Amygdala (tissue), 56 donors: ENCODE measurements at regions not wholly inside any gene's neighbourhood (a gene's known extent, or its start where the extent isn't known, plus 50 kb on each side); places are given as distances from the start of the nearest gene placed in this dataset.
A peak's percentile ranks its signal among the peaks of the same experiment; 100 is the strongest.
"Not testable (repeated sequence)": the region's sequence is repeated elsewhere in the genome, so short reads cannot be mapped to it uniquely, and the experiment has no call there.

Experiments used
- DNase-seq, 56 donors: peaks; one replicate each; lab custom pipeline; 2025; lab: John Stamatoyannopoulos, UW

DNA sequence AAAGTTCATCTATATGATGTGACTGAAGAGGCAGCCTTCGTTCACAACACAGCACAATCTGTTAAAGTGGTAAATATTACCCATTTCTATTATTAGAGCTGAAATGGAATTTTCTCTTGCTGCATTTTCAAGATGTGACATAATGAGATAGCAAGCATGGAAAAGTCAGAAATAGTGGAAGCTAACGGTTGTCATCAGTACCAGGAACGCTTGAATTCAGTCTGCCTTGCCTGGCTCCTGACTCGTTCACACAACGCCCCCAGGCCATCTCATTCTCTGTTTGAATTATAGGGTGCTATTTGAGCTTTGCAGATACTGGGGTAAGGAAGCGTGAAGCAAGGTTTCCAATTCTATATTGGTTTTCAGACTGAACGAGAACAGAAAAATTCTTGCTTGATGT, 116.5 kb upstream of the MAP3K7 start:
- DNase-seq, result peak in 6 of 56 donors; percentile 1 to 10 (median 4)

DNA sequence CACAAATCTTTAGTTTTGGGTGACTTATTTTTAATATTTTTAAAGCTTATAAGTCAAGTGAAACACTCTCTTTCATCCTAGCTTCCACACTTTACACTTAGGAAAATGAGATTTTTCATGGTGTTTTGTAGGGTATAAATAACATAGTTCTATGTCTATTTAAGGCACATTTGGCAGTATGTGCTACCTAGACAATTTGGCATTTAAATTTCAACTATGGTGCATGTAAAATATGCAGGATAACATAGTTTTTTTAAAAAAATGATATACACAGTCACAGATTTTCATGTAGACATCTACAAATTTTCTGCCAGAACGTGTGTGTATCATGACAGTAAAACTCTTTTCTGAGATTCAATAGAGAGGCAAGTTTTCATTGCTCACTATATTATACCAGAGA, 115.1 kb upstream of the MAP3K7 start:
- DNase-seq, result no peak

- DNase-seq, result no peak
Measured at GRCh38 chr6:90701146-90701781, 114.4 kb upstream of the MAP3K7 start.

- DNase-seq, result no peak
Measured at GRCh38 chr6:90695316-90695715, 108.4 kb upstream of the MAP3K7 start.

- DNase-seq, result no peak
Measured at GRCh38 chr6:90694802-90695201, 107.9 kb upstream of the MAP3K7 start.

- DNase-seq, result no peak
Measured at GRCh38 chr6:90691823-90692222, 105.0 kb upstream of the MAP3K7 start.

- DNase-seq, result no peak
Measured at GRCh38 chr6:90689172-90689571, 102.3 kb upstream of the MAP3K7 start.

DNA sequence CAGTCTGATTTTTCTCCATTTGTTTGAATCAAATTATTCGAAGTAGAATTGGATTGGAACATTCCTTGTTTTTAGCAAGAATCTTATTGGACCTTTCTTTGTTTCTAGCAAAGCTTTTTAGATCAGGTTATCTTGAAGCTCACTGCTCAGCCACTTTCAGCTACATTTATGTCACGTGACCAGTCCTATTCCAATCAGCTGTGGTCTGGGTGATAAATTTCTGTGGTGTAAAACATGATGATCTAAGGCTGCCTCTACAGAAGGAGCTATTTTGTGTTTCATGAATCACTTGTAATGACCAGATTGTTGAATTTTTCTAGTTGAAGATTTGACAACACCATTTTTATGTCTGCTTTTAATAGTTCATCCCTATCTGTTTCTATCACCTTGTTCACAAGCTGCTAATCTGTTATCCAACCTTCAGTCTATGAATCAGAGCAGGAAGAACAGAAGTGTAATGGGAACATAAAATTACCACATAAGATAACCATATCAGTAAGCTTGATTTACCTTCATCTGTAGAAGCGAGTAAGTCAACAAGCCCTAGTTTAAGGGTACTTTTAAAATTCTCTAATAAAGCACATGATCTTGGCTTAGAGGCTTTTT, 101.0 kb upstream of the MAP3K7 start:
- no peak for DNase-seq

DNA sequence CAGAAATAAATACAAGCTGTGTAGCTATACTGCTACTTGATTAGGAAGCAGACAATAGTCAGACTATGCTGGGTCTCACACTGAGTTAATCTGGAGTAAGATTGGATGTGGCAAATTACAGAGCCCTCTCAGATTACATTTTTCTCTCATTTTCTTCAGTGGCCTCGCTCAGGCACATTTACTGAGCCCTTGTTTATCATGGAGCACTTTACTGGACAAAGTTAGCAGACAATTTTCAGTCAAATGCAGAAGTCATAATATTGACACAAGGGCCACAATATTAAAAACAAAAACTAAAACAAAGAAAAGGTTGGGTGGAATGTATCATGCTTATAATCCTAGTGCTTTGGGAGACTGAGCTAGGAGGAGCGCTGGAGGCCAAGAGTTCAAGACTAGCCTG, 95.0 kb upstream of the MAP3K7 start:
- DNase-seq, result no peak

DNA sequence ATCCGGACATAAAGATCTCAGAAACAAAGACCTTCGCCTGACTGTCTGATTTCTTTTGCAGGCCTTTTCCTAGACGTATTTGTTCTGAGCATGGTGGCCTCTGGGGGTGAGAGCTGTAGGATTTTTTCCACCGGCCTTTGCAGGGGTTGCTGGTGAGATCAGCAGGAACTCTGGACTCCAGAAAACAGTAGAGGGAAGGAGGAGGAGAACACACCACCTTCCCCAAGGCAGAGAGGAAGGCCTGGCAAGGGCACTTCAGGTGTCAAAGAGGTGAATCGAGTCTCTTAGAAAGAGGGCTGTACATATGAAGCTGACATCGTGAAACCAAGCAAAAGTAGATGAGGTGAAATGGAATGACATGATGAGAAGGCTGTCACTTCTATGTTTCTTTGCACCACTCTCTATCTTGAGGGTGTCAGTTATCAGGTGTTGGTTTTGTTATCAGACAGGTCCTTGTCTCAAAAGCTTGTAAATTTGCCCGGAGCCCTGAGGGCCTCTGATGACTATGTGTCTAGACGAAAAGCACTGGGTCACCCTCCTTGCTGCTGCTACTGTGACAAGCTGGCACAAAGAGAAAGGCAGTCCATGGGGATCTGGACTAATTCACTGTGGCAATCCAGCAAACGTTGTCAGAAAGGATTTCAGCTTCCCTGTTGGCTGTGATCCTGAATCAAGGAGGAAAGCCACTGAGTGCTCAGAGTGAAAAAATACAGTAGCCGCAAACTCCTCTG, 91.3 kb upstream of the MAP3K7 start:
- DNase-seq, result no peak

DNA sequence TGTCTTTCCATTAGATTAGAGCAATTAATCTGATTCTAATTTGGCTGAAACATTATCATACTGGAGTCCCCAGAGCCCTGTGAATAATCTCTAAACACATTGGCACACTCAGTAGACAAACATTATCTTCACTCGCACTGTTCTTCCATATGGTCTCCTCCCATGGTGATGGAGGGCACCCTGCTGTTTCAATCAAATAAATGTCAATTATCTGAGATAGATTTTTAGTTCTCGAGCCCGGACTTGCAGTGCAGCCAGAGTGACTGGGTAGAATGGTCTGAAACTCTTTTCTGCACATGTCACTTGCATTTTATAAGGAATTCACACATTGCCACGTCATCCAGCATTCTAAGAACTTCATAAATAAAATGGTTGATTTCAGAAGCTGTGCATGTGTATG, 90.6 kb upstream of the MAP3K7 start:
- no peak for DNase-seq

DNA sequence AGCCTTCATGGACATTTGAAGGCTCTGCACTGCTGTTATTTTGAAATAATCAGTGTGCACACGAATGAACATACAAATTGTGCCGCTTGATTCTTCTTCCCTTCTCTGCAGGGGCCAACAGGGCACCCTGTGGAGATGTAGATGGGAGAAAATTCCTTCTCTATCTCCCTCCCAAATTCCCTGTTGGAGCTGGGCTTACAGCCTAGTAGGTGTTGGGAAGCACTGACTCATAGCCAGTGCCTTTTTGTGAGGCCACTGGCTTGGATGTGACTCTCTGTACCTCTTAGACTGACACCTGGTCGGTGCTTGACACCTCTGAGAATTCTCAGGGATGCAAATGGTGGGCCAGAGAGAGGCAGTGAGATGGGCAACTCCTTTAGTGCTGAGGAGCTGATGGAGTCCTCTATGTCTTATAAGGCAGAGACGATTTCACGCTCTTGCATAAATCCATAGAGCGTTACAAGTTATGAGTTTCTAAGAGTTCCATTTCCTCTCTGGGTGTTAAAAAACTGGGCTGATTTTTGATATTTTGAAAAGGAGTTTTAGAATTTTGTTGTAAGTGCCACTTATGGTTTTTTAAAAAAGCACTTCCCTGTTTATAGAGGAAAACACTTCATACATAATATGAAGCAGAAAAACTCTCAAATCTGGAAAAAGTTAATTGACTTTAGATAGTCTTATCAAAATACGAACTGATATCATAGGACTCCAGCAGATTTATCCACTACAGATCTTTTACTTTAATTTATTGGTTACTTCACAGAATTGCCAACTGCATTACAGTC, 89.8 kb upstream of the MAP3K7 start:
- no peak for DNase-seq

DNA sequence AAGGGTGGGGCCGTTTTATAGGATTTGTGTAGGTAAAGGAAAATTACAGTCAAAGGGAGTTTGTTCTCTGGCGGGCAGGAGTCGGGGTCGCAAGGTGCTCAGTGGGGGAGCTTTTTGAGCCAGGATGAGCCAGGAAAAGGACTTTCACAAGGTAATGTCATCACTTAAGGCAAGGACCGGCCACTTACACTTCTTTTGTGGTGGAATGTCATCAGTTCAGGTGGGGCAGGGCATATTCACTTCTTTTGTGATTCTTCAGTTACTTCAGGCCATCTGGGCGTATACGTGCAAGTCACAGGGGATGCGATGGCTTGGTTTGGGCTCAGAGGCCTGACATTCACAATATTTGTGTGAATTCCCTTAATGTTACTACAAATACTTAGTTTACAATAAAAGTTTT, 88.2 kb upstream of the MAP3K7 start:
- not testable (repeated sequence) for DNase-seq

DNA sequence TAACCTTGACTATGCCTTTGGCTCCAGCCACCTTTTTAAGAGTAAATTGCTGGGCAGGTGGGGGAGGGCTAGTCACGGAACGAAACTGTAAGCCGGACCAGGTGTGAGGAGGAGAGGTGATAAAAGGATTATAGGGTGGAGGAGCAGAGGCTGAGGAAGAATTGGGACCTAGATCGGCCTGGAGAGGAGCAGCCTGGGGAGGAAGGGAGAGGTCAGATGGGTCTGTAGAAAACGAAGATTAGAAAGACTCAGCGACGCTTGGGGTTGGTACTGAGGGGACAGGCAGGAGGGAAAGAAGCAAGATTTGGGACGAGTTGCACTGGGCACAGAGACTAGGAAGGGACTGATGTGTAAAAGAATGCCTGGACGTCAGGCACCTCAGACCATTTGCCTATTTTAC, 87.2 kb upstream of the MAP3K7 start:
- not testable (repeated sequence) for DNase-seq

DNA sequence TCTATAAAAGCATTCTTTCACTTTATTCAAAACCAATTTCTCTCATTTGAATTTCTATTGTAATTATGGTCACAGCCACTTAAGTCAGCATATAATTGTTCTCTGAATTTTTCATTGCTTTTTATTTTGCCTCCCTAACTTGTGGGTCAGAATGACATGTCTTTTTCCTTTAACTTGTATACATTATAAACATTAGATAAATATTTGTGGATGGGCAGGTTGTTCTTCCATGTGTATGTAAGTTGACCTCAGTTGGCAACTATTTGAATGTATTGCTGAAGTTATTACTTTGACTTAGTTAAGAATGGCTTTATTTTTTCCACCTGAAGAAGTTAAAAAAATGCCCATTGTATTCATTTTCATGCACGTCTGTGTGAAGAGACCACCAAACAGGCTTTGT, 83.0 kb upstream of the MAP3K7 start:
- DNase-seq, result no peak

- no peak for DNase-seq
Measured at GRCh38 chr6:90669420-90669819, 82.5 kb upstream of the MAP3K7 start.

DNA sequence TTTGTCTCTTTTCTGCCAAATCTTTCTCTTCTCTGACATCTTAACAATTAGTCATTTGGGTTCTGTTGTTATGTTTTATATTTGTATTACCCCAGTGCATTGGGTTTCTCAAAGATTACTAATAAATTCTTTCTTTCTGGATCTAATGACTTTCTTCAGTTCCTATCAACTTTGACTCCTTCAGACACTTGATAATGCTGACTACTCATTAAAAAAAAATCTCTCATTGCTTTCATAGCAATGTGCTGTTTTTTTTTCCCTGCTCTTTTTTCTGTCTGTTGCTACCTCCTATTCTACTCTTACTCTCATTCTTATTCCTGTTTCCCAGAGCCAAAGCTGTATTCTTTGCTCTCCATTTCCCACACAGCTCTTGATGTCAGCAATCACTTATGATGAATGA, 81.3 kb upstream of the MAP3K7 start:
- no peak for DNase-seq

DNA sequence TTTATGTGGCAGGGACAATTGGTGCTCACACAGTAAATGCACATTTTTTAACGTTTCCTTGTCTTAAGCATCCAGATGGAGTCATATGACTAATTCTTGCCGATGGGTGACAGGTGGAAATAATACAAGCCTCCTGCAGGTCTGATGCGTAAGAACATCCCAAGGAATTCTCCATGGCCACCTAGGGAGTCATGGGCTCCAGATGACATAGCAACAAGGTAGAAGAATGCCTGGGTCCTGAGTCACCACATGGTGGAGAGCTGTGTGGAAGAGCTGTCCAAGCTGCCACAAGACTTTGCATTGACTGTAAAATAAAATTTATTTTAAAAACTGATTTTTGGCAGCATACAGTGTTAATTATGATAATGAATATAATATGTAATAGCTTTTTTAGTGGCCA, 77.0 kb upstream of the MAP3K7 start:
- DNase-seq, result no peak

- DNase-seq, result no peak
Measured at GRCh38 chr6:90663106-90663505, 76.2 kb upstream of the MAP3K7 start.

- DNase-seq, result no peak
Measured at GRCh38 chr6:90660931-90661330, 74.1 kb upstream of the MAP3K7 start.

DNA sequence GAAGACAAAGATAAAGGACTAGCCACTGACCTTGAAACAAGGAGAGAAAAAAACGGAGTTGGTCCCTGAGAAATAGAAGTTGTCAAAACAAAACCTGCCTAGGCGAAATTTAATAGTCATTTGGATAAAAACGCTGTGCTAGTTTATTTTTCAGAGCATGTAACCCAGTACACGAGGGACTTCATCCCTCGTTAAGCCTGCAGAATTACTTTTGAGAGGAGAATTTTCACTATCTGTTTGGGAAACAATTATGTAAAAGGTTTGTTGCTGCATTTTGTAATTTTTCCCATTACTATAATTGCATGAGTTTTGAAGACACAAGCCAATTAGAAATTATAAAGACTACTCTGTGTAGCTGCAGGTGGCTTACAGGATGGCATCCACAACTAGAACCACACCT, 71.6 kb upstream of the MAP3K7 start:
- no peak for DNase-seq
